ENCODE measurements at regions not wholly inside any gene's neighbourhood (a gene's known extent, or its start where the extent isn't known, plus 50 kb on each side); places are given as distances from the start of the nearest gene placed in this dataset.

GRCh38 chr19:5225486-5226345 is 114.9 kb downstream of the PTPRS start:
- Histone ChIP-seq H3K36me3 (peaks cover 21% of the 10 kb centered on the region), H3K27me3 (no peaks in the 10 kb centered on the region), H3K9me3 (no peaks in the 10 kb centered on the region), H3K4me3 (ENCODE audit: low read depth, low read length) (no peak overlapping the region), H3K4me1 (no peaks in the 10 kb centered on the region)
- peak; percentile 61 for TF ChIP-seq CTCF (IDR thresholded peaks at IDR 0.05; ENCODE audit: low read depth, low read length)
- peak; percentile 48 for DNase-seq

- Histone ChIP-seq H3K9me3 (no peaks in the 10 kb centered on the region), H3K36me3 (peaks cover 34% of the 10 kb centered on the region), H3K27me3 (no peaks in the 10 kb centered on the region), H3K4me1 (no peaks in the 10 kb centered on the region), H3K4me3 (ENCODE audit: low read depth, low read length) (no peak overlapping the region)
- no peak for DNase-seq
- no peak for TF ChIP-seq CTCF (IDR thresholded peaks at IDR 0.05; ENCODE audit: low read depth, low read length)
Observed at GRCh38 chr19:5224480-5224879, 116.1 kb downstream of the PTPRS start.

- Histone ChIP-seq H3K9me3 (no peaks in the 10 kb centered on the region), H3K4me1 (no peaks in the 10 kb centered on the region), H3K4me3 (ENCODE audit: low read depth, low read length) (no peak overlapping the region), H3K27me3 (no peaks in the 10 kb centered on the region), H3K36me3 (peaks cover 47% of the 10 kb centered on the region)
- TF ChIP-seq CTCF (IDR thresholded peaks at IDR 0.05; ENCODE audit: low read depth, low read length) = no peak
- no peak for DNase-seq
Observed at GRCh38 chr19:5222821-5223321, 117.7 kb downstream of the PTPRS start.

GRCh38 chr19:5222178-5222577 is 118.4 kb downstream of the PTPRS start:
- no peak overlapping the region for H3K4me3 ChIP-seq (ENCODE audit: low read depth, low read length)
- DNase-seq = no peak
- no peaks in the 10 kb centered on the region for H3K9me3 ChIP-seq
- no peaks in the 10 kb centered on the region for H3K27me3 ChIP-seq
- no peak for TF ChIP-seq CTCF (IDR thresholded peaks at IDR 0.05; ENCODE audit: low read depth, low read length)
- peaks cover 52% of the 10 kb centered on the region for H3K36me3 ChIP-seq
- H3K4me1 ChIP-seq = no peaks in the 10 kb centered on the region

- no peak overlapping the region for H3K4me3 ChIP-seq (ENCODE audit: low read depth, low read length)
- no peak for TF ChIP-seq CTCF (IDR thresholded peaks at IDR 0.05; ENCODE audit: low read depth, low read length)
Observed at GRCh38 chr19:5220866-5221265, 119.7 kb downstream of the PTPRS start.

GRCh38 chr19:5220361-5220760 is 120.3 kb downstream of the PTPRS start:
- H3K36me3 ChIP-seq = peaks cover 68% of the 10 kb centered on the region
- H3K27me3 ChIP-seq = no peaks in the 10 kb centered on the region

More at GRCh38 chr19:5220866-5221265, 119.7 kb downstream of the PTPRS start:
- no peak for DNase-seq
- H3K4me1 ChIP-seq = no peaks in the 10 kb centered on the region
- H3K9me3 ChIP-seq = no peaks in the 10 kb centered on the region
- H3K36me3 ChIP-seq = peaks cover 65% of the 10 kb centered on the region
- no peaks in the 10 kb centered on the region for H3K27me3 ChIP-seq

More at GRCh38 chr19:5220361-5220760, 120.3 kb downstream of the PTPRS start:
- no peak for TF ChIP-seq CTCF (IDR thresholded peaks at IDR 0.05; ENCODE audit: low read depth, low read length)
- no peak for DNase-seq
- no peaks in the 10 kb centered on the region for H3K4me1 ChIP-seq
- H3K9me3 ChIP-seq = no peaks in the 10 kb centered on the region
- H3K4me3 ChIP-seq (ENCODE audit: low read depth, low read length) = no peak overlapping the region
